H1 (cell line): ENCODE measurements at regions not wholly inside any gene's neighbourhood (a gene's known extent, or its start where the extent isn't known, plus 50 kb on each side); places are given as distances from the start of the nearest gene placed in this dataset.

ENCODE experiments used
- CTCF ChIA-PET: fragments of 300-600 bp; sonication (Branson Sonifier 250); formaldehyde crosslinking; loops from one replicate; lab custom pipeline; 2021; ENCODE audit not compliant: partially characterized antibody; lab: Charles Lee
- POLR2A ChIA-PET: fragments of 300-600 bp; sonication (Branson Sonifier 250); formaldehyde crosslinking; loops from one replicate; lab custom pipeline; 2021; ENCODE audit warnings: inconsistent platforms; ENCODE audit not compliant: partially characterized antibody; lab: Charles Lee
- DNase-seq, 2 experiments: peaks; one replicate each; pipeline versions ENCODE4 v3.0.0 to v3.0.0-alpha.2; 2010 to 2022; ENCODE audit warnings: low spot score in 2 of 2, low read depth in 1 of 2, mixed read lengths in 1 of 2
- FAIRE-seq: peaks from 2 replicates; lab custom pipeline; 2011; peaks lifted over from hg19 to GRCh38; lab: Jason Lieb, UNC
- H2AFZ ChIP-seq: 2 replicates; pipeline ENCODE4 v1.8.1; 2012; ENCODE audit warnings: low read length, inconsistent platforms
- H2AK5ac ChIP-seq: 2 replicates; pipeline ENCODE4 v1.6.1; 2013; ENCODE audit warnings: low read depth, low read length
- H2BK120ac ChIP-seq: replicated peaks from 2 replicates; pipeline ENCODE3; 2013; ENCODE audit warnings: low read depth, low read length, inconsistent platforms
- H2BK12ac ChIP-seq: 2 replicates; pipeline ENCODE4 v1.6.1; 2013; ENCODE audit warnings: low read depth, low read length
- H2BK15ac ChIP-seq: 2 replicates; pipeline ENCODE4 v1.6.1; 2013; ENCODE audit warnings: low read length
- H2BK20ac ChIP-seq: 2 replicates; pipeline ENCODE4 v1.6.1; 2013; ENCODE audit warnings: low read length
- H2BK5ac ChIP-seq: 2 replicates; pipeline ENCODE4 v1.6.1; 2013; ENCODE audit warnings: low read depth, low read length
- H3K14ac ChIP-seq: 2 replicates; pipeline ENCODE4 v1.6.1; 2013; ENCODE audit warnings: inconsistent platforms; ENCODE audit not compliant: insufficient read length
- H3K18ac ChIP-seq: 2 replicates; pipeline ENCODE4 v1.6.1; 2013; ENCODE audit warnings: low read length; ENCODE audit errors: extremely low read depth
- H3K23ac ChIP-seq: 2 replicates; pipeline ENCODE4 v1.6.1; 2013; ENCODE audit warnings: inconsistent platforms; ENCODE audit not compliant: insufficient read length
- H3K23me2 ChIP-seq: 2 replicates; pipeline ENCODE4 v1.6.1; 2013; ENCODE audit warnings: low read depth, low read length
- H3K27ac ChIP-seq: 2 replicates; pipeline ENCODE4 v1.6.1; 2011; ENCODE audit warnings: low read depth, low read length, inconsistent platforms
- H3K27me3 ChIP-seq, 4 experiments: replicated peaks in 1 of 4; 1 replicate in 1 of 4; 2 replicates in 3 of 4; pipeline versions ENCODE4 v1.6.1 to v1.8.1; 2011 to 2013; ENCODE audit warnings: low read length in 3 of 4, mild to moderate bottlenecking in 3 of 4, inconsistent platforms in 2 of 4, mixed read lengths in 2 of 4, moderate library complexity in 1 of 4; ENCODE audit not compliant: control insufficient read depth in 3 of 4, insufficient read depth in 3 of 4; ENCODE audit errors: extremely low read depth in 1 of 4
- H3K36me3 ChIP-seq, 4 experiments: 2 replicates each; pipeline versions ENCODE4 v1.6.1 to v1.8.1; 2011 to 2013; ENCODE audit warnings: mild to moderate bottlenecking in 4 of 4, low read length in 3 of 4, moderate library complexity in 2 of 4, control low read depth in 1 of 4, inconsistent platforms in 1 of 4; ENCODE audit not compliant: insufficient read depth in 4 of 4, control insufficient read depth in 2 of 4
- H3K4ac ChIP-seq: replicated peaks from 2 replicates; pipeline ENCODE3; 2013; ENCODE audit warnings: low read length, low read depth, mixed read lengths, inconsistent platforms; ENCODE audit not compliant: insufficient read length
- H3K4me1 ChIP-seq, 4 experiments: replicated peaks in 1 of 4; 1 replicate in 1 of 4; 2 replicates in 3 of 4; pipeline versions ENCODE4 v1.6.1 to v1.8.1; 2011 to 2013; ENCODE audit warnings: low read length in 3 of 4, inconsistent platforms in 2 of 4, mixed read lengths in 1 of 4; ENCODE audit not compliant: insufficient read depth in 4 of 4, control insufficient read depth in 3 of 4
- H3K4me2 ChIP-seq, 2 experiments: 2 replicates each; pipeline versions ENCODE4 v1.6.1 to v1.8.1; 2011 to 2013; ENCODE audit warnings: low read depth in 2 of 2, low read length in 2 of 2, control low read depth in 1 of 2, inconsistent platforms in 1 of 2, mild to moderate bottlenecking in 1 of 2; ENCODE audit not compliant: insufficient read depth in 1 of 2
- H3K4me3 ChIP-seq, 4 experiments: fragments of 200-600, 300-600 bp in 1 of 4; sonication (generic), shearing (Covaris generic), sonication (Bioruptor Twin) in 1 of 4; 2 replicates each; pipeline versions ENCODE4 v1.5.1 to v1.8.1; 2011 to 2016; ENCODE audit warnings: low read length in 4 of 4, low read depth in 3 of 4, control low read depth in 2 of 4, inconsistent platforms in 2 of 4, mild to moderate bottlenecking in 2 of 4, mixed read lengths in 1 of 4, moderate library complexity in 1 of 4; ENCODE audit not compliant: insufficient read depth in 2 of 4; ENCODE audit errors: extremely low read depth in 1 of 4
- H3K56ac ChIP-seq: replicated peaks from 2 replicates; pipeline ENCODE3; 2013; ENCODE audit warnings: low read depth, mild to moderate bottlenecking, mixed read lengths, low read length, inconsistent platforms; ENCODE audit not compliant: insufficient read length
- H3K79me1 ChIP-seq: 2 replicates; pipeline ENCODE4 v1.6.1; 2013; ENCODE audit warnings: low read depth, low read length, control low read depth
- H3K79me2 ChIP-seq, 2 experiments: 2 replicates each; pipeline versions ENCODE4 v1.6.1 to v1.8.1; 2012 to 2013; ENCODE audit warnings: low read length in 2 of 2, mild to moderate bottlenecking in 2 of 2, inconsistent platforms in 1 of 2; ENCODE audit not compliant: insufficient read depth in 2 of 2, control insufficient read depth in 1 of 2
- H3K9ac ChIP-seq, 4 experiments: replicated peaks in 1 of 4; 1 replicate in 1 of 4; 2 replicates in 3 of 4; pipeline versions ENCODE4 v1.6.1 to v1.8.1; 2011 to 2013; ENCODE audit warnings: low read depth in 3 of 4, low read length in 3 of 4, control low read depth in 2 of 4, mild to moderate bottlenecking in 2 of 4, moderate library complexity in 2 of 4, inconsistent platforms in 1 of 4; ENCODE audit errors: extremely low read depth in 1 of 4
- H3K9me3 ChIP-seq, 2 experiments: 2 replicates each; pipeline versions ENCODE4 v1.6.1 to v1.8.1; 2012 to 2013; ENCODE audit warnings: mild to moderate bottlenecking in 2 of 2, moderate library complexity in 2 of 2, control low read depth in 1 of 2, inconsistent platforms in 1 of 2, low read depth in 1 of 2, low read length in 1 of 2, mixed read lengths in 1 of 2; ENCODE audit not compliant: insufficient read depth in 2 of 2
- H4K20me1 ChIP-seq, 2 experiments: replicated peaks in 1 of 2; 2 replicates each; pipeline versions ENCODE3 to v1.8.1; 2011 to 2013; ENCODE audit warnings: inconsistent platforms in 2 of 2, low read length in 2 of 2, mild to moderate bottlenecking in 1 of 2; ENCODE audit not compliant: insufficient read depth in 2 of 2, control insufficient read depth in 1 of 2
- H4K5ac ChIP-seq: 2 replicates; pipeline ENCODE4 v1.6.1; 2013; ENCODE audit warnings: low read length, low read depth, mixed read lengths, inconsistent platforms; ENCODE audit not compliant: insufficient read length
- H4K8ac ChIP-seq: 2 replicates; pipeline ENCODE4 v1.8.0; 2013; ENCODE audit warnings: mild to moderate bottlenecking, moderate library complexity, low read length, inconsistent platforms; ENCODE audit not compliant: insufficient read depth; ENCODE audit errors: extremely low read depth
- H4K91ac ChIP-seq: replicated peaks from 2 replicates; pipeline ENCODE3; 2013; ENCODE audit warnings: low read length, mixed read lengths, inconsistent platforms; ENCODE audit not compliant: insufficient read length
- MAFK ChIP-seq: IDR thresholded peaks from 2 replicates; pipeline ENCODE4 v1.6.1; 2012; ENCODE audit warnings: low read depth, mild to moderate bottlenecking, improper control_type of control experiment, low read length
- POU5F1 ChIP-seq: IDR thresholded peaks from 2 replicates; pipeline ENCODE4 v1.6.1; 2011; ENCODE audit warnings: low read depth, mild to moderate bottlenecking, low read length, moderate library complexity
- WGBS, 2 experiments: shearing (Covaris generic) in 1 of 2; methylation state at CpG; one replicate each; pipeline versions ENCODE4 v1.1.6 to v1.1.7; 2013 to 2015; ENCODE audit warnings: low lambda C conversion rate in 2 of 2, mixed read lengths in 2 of 2, inconsistent platforms in 1 of 2, low coverage in 1 of 2, missing lambda C conversion rate in 1 of 2; ENCODE audit not compliant: insufficient replicate concordance in 2 of 2, insufficient coverage in 1 of 2, insufficient read length in 1 of 2; ENCODE audit errors: extremely low coverage in 1 of 2, missing lambda C conversion rate in 1 of 2; 5-methylcytosine and 5-hydroxymethylcytosine counted together
- TF ChIP-seq, protein P1 (sequence below), 3 experiments: IDR thresholded peaks; 1 replicate in 2 of 3; 2 replicates in 1 of 3; pipeline versions ENCODE4 v1.5.1 to v1.6.1; 2011; ENCODE audit warnings: low read length in 3 of 3, mild to moderate bottlenecking in 3 of 3, inconsistent platforms in 2 of 3, low read depth in 1 of 3, moderate library complexity in 1 of 3; ENCODE audit not compliant: insufficient read depth in 1 of 3; ENCODE audit errors: control extremely low read depth in 1 of 3

- ChIA-PET CTCF (interaction anchor here (0.6 to 3.8 kb wide), 7 partner anchors 13 to 77 kb away, joined by 3 to 15 read pairs (median 3); no protein-coding TSS in a partner anchor), POLR2A (interaction anchor here (0.9 kb wide), 1 partner anchor 12 kb away, joined by 3 read pairs; no protein-coding TSS in a partner anchor)
- WGBS, 2 experiments, result 60% methylated on average over 14 of the region's 15 CpGs; no CpG with 5 or more reads in 1 of the 2 experiments
- H3K56ac ChIP-seq, result no peak overlapping the region
- no peaks in the 10 kb centered on the region for H3K36me3 ChIP-seq
- H3K4ac ChIP-seq, result no peak overlapping the region
- H2BK15ac ChIP-seq, result no peak overlapping the region
- peaks cover 3% of the 10 kb centered on the region; the same call in 1 of the 2 replicates for H3K23me2 ChIP-seq
- H3K18ac ChIP-seq, result no peak overlapping the region
- no peak overlapping the region for H2BK120ac ChIP-seq
- H2BK5ac ChIP-seq, result no peak overlapping the region
- no peaks in the 10 kb centered on the region for H4K20me1 ChIP-seq
- no peak overlapping the region for H4K5ac ChIP-seq
- peaks cover 0 to 8% (median 1%) of the 10 kb centered on the region in 4 experiments; a peak in 2 of 7 replicates for H3K4me1 ChIP-seq
- H3K4me2 ChIP-seq, result 0 out of 4 replicates have a peak overlapping the region, but pooled peaks of 1 of the 2 experiments have one; percentile 6
- H3K27ac ChIP-seq, result no peak overlapping the region
- no peak for FAIRE-seq
- H3K14ac ChIP-seq, result no peak overlapping the region
- peak overlapping the region; percentile 43 for H4K8ac ChIP-seq
- H3K27me3 ChIP-seq, result 0 out of 7 replicates have a peak, but pooled peaks cover 0 to 2% (median 0%) of the 10 kb centered on the region in 4 experiments
- H3K9ac ChIP-seq, result no peak overlapping the region
- no peak overlapping the region for H3K23ac ChIP-seq
- no peaks in the 10 kb centered on the region for H3K79me2 ChIP-seq
- TF ChIP-seq, protein P1, sequence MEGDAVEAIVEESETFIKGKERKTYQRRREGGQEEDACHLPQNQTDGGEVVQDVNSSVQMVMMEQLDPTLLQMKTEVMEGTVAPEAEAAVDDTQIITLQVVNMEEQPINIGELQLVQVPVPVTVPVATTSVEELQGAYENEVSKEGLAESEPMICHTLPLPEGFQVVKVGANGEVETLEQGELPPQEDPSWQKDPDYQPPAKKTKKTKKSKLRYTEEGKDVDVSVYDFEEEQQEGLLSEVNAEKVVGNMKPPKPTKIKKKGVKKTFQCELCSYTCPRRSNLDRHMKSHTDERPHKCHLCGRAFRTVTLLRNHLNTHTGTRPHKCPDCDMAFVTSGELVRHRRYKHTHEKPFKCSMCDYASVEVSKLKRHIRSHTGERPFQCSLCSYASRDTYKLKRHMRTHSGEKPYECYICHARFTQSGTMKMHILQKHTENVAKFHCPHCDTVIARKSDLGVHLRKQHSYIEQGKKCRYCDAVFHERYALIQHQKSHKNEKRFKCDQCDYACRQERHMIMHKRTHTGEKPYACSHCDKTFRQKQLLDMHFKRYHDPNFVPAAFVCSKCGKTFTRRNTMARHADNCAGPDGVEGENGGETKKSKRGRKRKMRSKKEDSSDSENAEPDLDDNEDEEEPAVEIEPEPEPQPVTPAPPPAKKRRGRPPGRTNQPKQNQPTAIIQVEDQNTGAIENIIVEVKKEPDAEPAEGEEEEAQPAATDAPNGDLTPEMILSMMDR (IDR thresholded peaks at IDR 0.05; ENCODE audit: control extremely low read depth in 1 of 3, insufficient read depth in 1 of 3, low read depth in 1 of 3, low read length in 3 of 3), result peak; percentile 6 to 57 (median 40)
- TF ChIP-seq POU5F1 (no peak), MAFK (no peak)
- H2BK20ac ChIP-seq, result no peak overlapping the region
- no peak overlapping the region for H2AFZ ChIP-seq
- no peaks in the 10 kb centered on the region for H3K9me3 ChIP-seq
- DNase-seq, result peak in 1 of 2 experiments; percentile 54
- no peak overlapping the region for H2AK5ac ChIP-seq
- no peak overlapping the region for H3K4me3 ChIP-seq
- no peak overlapping the region for H2BK12ac ChIP-seq
- H3K79me1 ChIP-seq, result no peaks in the 10 kb centered on the region
- no peak overlapping the region for H4K91ac ChIP-seq
These were observed 223.8 kb downstream of the IRF8 start for GRCh38 chr16:86122681-86123342.
